ENCODE measurements at regions not wholly inside any gene's neighbourhood (a gene's known extent, or its start where the extent isn't known, plus 50 kb on each side); places are given as distances from the start of the nearest gene placed in this dataset.

DNA sequence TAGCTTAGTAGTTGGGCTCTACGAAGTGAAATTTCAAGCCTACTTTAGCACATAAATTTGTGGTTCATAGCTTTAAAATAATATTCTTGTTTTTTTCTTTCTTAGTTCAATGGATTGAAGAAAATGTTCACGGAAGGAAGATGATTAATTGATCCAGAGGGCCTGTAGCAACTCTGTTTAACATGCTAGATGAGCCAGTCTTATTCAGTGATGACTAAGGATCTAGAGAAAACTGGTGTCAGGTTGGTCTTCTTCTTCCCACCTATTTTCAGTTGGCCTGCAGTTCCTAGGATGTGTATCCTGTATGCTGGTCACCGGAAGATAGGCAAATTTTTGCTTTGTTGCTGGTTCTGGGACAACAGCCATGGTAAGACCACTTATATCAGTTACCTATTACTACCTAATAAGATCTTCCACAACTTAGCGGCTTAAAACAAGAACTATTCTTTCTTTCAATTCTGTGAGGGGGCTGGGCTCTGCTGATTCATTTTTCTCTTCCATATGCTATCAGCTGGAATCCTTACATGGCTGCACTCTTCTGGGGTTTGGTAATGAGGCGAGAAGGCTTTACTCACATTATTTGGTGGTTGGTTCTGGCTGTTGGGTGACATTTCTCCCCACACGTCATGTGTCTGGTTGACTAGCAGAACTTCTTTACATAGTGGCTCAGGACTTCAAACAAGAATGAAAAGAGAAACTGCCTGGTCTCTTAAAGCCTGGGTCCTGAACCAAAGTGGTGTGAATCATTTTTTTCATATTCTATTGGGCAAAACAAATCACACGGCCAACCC lies 182.7 kb upstream of the ACTBL2 start:
- TF ChIP-seq, protein P1, sequence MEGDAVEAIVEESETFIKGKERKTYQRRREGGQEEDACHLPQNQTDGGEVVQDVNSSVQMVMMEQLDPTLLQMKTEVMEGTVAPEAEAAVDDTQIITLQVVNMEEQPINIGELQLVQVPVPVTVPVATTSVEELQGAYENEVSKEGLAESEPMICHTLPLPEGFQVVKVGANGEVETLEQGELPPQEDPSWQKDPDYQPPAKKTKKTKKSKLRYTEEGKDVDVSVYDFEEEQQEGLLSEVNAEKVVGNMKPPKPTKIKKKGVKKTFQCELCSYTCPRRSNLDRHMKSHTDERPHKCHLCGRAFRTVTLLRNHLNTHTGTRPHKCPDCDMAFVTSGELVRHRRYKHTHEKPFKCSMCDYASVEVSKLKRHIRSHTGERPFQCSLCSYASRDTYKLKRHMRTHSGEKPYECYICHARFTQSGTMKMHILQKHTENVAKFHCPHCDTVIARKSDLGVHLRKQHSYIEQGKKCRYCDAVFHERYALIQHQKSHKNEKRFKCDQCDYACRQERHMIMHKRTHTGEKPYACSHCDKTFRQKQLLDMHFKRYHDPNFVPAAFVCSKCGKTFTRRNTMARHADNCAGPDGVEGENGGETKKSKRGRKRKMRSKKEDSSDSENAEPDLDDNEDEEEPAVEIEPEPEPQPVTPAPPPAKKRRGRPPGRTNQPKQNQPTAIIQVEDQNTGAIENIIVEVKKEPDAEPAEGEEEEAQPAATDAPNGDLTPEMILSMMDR (IDR thresholded peaks at IDR 0.05; ENCODE audit: insufficient read depth, low read length, missing control alignments): no peak

DNA sequence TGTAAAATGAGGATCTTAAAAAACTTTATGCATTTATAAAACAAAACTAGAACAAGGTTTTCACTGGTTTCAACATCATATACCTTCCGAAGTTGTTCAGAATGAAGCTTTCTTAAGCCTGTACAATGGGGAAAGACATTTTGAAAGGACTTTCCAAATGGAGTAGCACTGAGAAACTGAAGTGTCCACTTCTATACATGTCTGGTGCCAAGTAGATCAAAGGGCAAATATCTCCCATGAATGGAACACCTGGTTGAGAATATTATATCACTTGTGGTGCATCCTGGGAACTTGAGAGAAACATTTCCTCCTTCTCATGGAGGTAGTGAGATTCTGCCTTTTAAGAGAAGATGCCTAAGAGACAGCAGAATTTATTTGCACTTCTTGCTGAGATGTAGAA lies 182.1 kb upstream of the ACTBL2 start:
- CTCF ChIA-PET: interaction anchor here (1.3 to 2.8 kb wide), 2 partner anchors 13 to 165 kb away, joined by 3 to 9 read pairs; no protein-coding TSS in a partner anchor

More for the DNA sequence above, 182.7 kb upstream of the ACTBL2 start:
- no peak overlapping the region for H3K4me3 ChIP-seq (ENCODE audit: low read depth, low read length)
- CTCF ChIA-PET: interaction anchor here (1.0 to 2.8 kb wide), 3 partner anchors 14 to 165 kb away, joined by 3 to 9 read pairs (median 3); no protein-coding TSS in a partner anchor
- no peak for DNase-seq (ENCODE audit: low read depth, low spot score)
- POLR2A ChIA-PET: no interaction called here

DNA sequence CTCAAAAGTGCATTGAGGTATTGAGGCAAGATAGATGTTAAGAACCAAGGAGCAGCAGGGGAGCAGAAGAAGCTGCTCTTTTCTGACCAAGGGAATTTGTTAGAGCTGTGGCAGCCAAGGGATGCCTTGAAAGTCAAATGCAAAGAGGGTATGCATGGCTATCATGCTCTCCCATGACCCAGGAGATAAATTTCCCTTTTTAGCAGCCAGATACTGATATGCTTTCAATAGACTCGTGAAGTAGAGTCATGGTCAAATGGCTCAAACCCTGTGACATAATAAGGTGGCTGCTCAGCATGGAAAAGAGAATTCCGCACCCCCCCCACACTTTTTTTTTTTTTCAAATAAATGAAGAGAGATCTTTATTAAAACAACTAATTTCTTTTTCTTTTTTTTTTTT lies 180.9 kb upstream of the ACTBL2 start:
- H3K4me3 ChIP-seq (ENCODE audit: low read depth, low read length): no peak overlapping the region
- TF ChIP-seq, protein P1 (IDR thresholded peaks at IDR 0.05; ENCODE audit: insufficient read depth, low read length, missing control alignments): no peak
- ChIA-PET CTCF (interaction anchor here (2.8 kb wide), 1 partner anchor 164 kb away, joined by 9 read pairs; no protein-coding TSS in a partner anchor), POLR2A (no interaction called here)
- no peak for DNase-seq (ENCODE audit: low read depth, low spot score)

More for the DNA sequence above, 182.1 kb upstream of the ACTBL2 start:
- H3K4me3 ChIP-seq (ENCODE audit: low read depth, low read length): no peak overlapping the region
- POLR2A ChIA-PET: no interaction called here
- TF ChIP-seq, protein P1 (IDR thresholded peaks at IDR 0.05; ENCODE audit: insufficient read depth, low read length, missing control alignments): no peak
- no peak for DNase-seq (ENCODE audit: low read depth, low spot score)

DNA sequence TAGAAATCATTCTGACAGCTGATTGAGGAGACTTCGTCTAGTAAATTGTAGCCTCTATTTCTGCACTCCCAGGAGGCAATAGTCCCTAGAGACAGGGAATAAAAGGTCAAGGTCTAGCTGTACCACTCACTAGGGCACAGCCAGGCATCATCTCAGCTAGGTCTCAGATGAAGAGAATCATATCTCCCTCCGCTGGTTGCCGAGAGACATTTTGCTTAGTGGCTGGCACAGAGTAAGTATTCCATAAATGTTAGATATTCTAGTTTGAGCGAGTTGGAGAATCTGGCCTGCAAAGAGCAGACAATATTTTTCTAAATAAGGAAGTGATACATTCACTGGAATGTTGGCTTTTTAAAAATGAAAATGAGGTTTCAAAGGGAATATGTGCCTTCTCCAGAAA lies 180.4 kb upstream of the ACTBL2 start:
- no peak for DNase-seq (ENCODE audit: low read depth, low spot score)
- TF ChIP-seq, protein P1 (IDR thresholded peaks at IDR 0.05; ENCODE audit: insufficient read depth, low read length, missing control alignments): no peak
- ChIA-PET POLR2A (no interaction called here), CTCF (interaction anchor here (2.7 to 2.8 kb wide), 2 partner anchors 13 to 163 kb away, joined by 9 to 22 read pairs; no protein-coding TSS in a partner anchor)
- no peak overlapping the region for H3K4me3 ChIP-seq (ENCODE audit: low read depth, low read length)

DNA sequence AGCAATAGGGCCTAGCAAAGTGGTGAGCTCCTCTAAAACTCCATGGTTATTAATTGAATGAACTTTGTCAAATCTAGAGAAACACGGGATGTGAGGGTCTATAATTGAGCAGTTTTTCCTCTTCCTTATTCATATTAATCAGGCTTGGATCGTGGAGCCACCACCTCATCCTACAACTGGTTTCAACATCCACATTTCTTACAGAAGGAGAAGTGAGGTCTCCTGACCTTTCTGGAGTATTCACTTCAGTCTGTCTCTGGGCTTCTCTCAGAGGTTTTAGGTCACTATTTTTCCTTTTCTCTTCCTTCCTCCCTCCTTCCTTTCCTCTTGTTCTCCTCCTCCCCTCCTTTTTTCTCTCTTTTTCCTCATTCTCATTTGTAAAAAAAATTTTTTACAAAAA lies 177.3 kb upstream of the ACTBL2 start:
- CTCF ChIA-PET: interaction anchor here (2.8 kb wide), 1 partner anchor 10 kb away, joined by 24 read pairs; no protein-coding TSS in a partner anchor
- no peak for DNase-seq (ENCODE audit: low read depth, low spot score)
- TF ChIP-seq, protein P1 (IDR thresholded peaks at IDR 0.05; ENCODE audit: insufficient read depth, low read length, missing control alignments): no peak
- POLR2A ChIA-PET: no interaction called here
- no peak overlapping the region for H3K4me3 ChIP-seq (ENCODE audit: low read depth, low read length)

DNA sequence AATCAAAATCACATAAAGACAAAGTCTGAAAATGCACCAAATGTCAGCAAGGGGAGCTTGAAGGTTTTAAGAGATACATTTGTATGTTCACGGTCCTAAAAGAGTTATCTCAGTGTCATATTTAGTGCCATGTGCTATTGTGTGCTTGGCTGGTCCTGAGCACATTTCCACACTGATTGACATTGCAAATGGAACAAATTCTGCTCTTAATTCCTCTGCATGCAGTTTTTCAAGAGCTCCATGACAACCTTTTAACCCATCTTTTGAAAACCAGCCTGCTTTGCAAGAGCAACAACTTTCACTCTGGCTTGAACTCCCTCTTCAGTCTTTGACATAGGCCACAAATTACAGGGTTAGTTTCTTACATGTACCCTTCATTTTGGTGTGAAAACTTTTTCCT lies 175.4 kb upstream of the ACTBL2 start:
- TF ChIP-seq, protein P1 (IDR thresholded peaks at IDR 0.05; ENCODE audit: insufficient read depth, low read length, missing control alignments): no peak

More for the DNA sequence above, 175.4 kb upstream of the ACTBL2 start:
- H3K4me3 ChIP-seq (ENCODE audit: low read depth, low read length): no peak overlapping the region
- POLR2A ChIA-PET: no interaction called here
- no peak for DNase-seq (ENCODE audit: low read depth, low spot score)
- CTCF ChIA-PET: interaction anchor here (2.8 kb wide), 1 partner anchor 8 kb away, joined by 24 read pairs; no protein-coding TSS in a partner anchor

All from AG04449 (cell line).